ENCODE measurements at regions not wholly inside any gene's neighbourhood (a gene's known extent, or its start where the extent isn't known, plus 50 kb on each side); places are given as distances from the start of the nearest gene placed in this dataset.

- no peak overlapping the region for H3K4me3 ChIP-seq (ENCODE audit: low read depth, low read length)
- no peak for TF ChIP-seq CTCF (conservative IDR thresholded peaks at IDR 0.05; ENCODE audit: low read depth, low read length)
- DNase-seq (ENCODE audit: low read depth): no peak
Observed at GRCh38 chr12:58433959-58434358, 486.3 kb downstream of the LRIG3 start.

GRCh38 chr12:58434726-58435125, 485.6 kb downstream of the LRIG3 start:
- no peak overlapping the region for H3K4me3 ChIP-seq (ENCODE audit: low read depth, low read length)
- DNase-seq (ENCODE audit: low read depth): no peak
- TF ChIP-seq CTCF (conservative IDR thresholded peaks at IDR 0.05; ENCODE audit: low read depth, low read length): no peak

GRCh38 chr12:58435647-58436046, 484.7 kb downstream of the LRIG3 start:
- no peak for DNase-seq (ENCODE audit: low read depth)
- TF ChIP-seq CTCF (conservative IDR thresholded peaks at IDR 0.05; ENCODE audit: low read depth, low read length): no peak
- H3K4me3 ChIP-seq (ENCODE audit: low read depth, low read length): no peak overlapping the region

GRCh38 chr12:58441483-58441882, 478.8 kb downstream of the LRIG3 start:
- no peak for DNase-seq (ENCODE audit: low read depth)
- TF ChIP-seq CTCF (conservative IDR thresholded peaks at IDR 0.05; ENCODE audit: low read depth, low read length): no peak
- H3K4me3 ChIP-seq (ENCODE audit: low read depth, low read length): no peak overlapping the region

- peak; percentile 71 for DNase-seq (ENCODE audit: low read depth)
- no peak overlapping the region for H3K4me3 ChIP-seq (ENCODE audit: low read depth, low read length)
- TF ChIP-seq CTCF (conservative IDR thresholded peaks at IDR 0.05; ENCODE audit: low read depth, low read length): peak; percentile 79
Observed at GRCh38 chr12:58443273-58443980, 476.9 kb downstream of the LRIG3 start.

- H3K4me3 ChIP-seq (ENCODE audit: low read depth, low read length): no peak overlapping the region
- peak; percentile 73 for DNase-seq (ENCODE audit: low read depth)
- no peak for TF ChIP-seq CTCF (conservative IDR thresholded peaks at IDR 0.05; ENCODE audit: low read depth, low read length)
Observed at GRCh38 chr12:58443981-58444371, 476.3 kb downstream of the LRIG3 start.

- TF ChIP-seq CTCF (conservative IDR thresholded peaks at IDR 0.05; ENCODE audit: low read depth, low read length): no peak
Observed at GRCh38 chr12:58450868-58451482, 469.3 kb downstream of the LRIG3 start.

More at GRCh38 chr12:58450868-58451482, 469.3 kb downstream of the LRIG3 start:
- no peak overlapping the region for H3K4me3 ChIP-seq (ENCODE audit: low read depth, low read length)
- no peak for DNase-seq (ENCODE audit: low read depth)
